GM23248 (cell line): ENCODE measurements at regions not wholly inside any gene's neighbourhood (a gene's known extent, or its start where the extent isn't known, plus 50 kb on each side); places are given as distances from the start of the nearest gene placed in this dataset.
"Not testable (repeated sequence)": the region's sequence is repeated elsewhere in the genome, so short reads cannot be mapped to it uniquely, and the experiment has no call there.

Experiments
- EZH2 ChIP-seq: fragments of 200-600 bp; sonication (generic); IDR thresholded peaks from 2 replicates; pipeline ENCODE4 v1.6.1; 2018; ENCODE audit warnings: antibody characterized with exemption, mild to moderate bottlenecking; ENCODE audit not compliant: insufficient read depth, poor library complexity, severe bottlenecking
- EZH2phosphoT487 ChIP-seq: fragments of 200-600 bp; sonication (generic); IDR thresholded peaks from 2 replicates; pipeline ENCODE4 v1.6.1; 2018; ENCODE audit warnings: antibody characterized with exemption, moderate library complexity, mild to moderate bottlenecking, low read depth; ENCODE audit not compliant: insufficient read depth

DNA sequence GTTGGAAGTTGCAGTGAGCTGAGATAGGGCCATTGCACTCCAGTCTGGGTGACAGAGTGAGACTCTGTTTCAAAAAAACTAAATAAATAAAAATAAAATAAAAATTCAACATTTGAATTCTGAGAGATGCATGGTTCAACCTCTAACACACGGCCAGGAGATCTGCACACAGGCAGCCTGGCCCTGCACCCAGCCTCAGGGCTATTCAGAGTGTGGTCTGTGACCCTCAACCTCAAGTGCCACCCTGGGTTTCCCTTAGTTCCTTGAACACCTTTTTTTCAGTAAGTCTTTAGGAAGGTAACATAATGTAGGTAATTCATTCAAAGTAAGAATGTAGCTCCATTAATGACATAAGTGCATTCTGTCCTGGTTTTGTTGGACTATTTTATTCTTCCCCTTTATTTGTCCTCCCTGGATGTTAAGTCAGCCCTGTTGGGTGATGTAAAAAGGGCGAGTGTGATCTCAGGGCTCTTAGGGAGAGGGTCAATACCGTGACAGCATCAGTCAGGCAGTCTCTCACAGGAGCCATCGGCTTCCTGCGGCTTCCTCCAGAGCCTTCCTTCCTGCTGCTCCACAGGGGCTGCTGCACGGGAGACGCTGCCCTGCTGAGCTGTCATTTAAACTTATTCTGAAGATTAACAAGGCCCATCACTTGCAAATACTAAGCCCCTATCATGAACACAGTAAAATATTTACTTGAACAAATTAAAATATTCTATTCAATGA lies 139.8 kb downstream of the SPATA31A6 start:
- TF ChIP-seq EZH2, EZH2phosphoT487: not testable (repeated sequence)
